ENCODE measurements at regions not wholly inside any gene's neighbourhood (a gene's known extent, or its start where the extent isn't known, plus 50 kb on each side); places are given as distances from the start of the nearest gene placed in this dataset.
A peak's percentile ranks its signal among the peaks of the same experiment; 100 is the strongest.
"Not testable (repeated sequence)": the region's sequence is repeated elsewhere in the genome, so short reads cannot be mapped to it uniquely, and the experiment has no call there.

- no peaks in the 10 kb centered on the region for H3K4me1 ChIP-seq (replicated peaks; ENCODE audit: insufficient read depth)
- H3F3A ChIP-seq (ENCODE audit: insufficient read depth, low read depth), result no peaks in the 10 kb centered on the region
- TF ChIP-seq CTCF (conservative IDR thresholded peaks at IDR 0.05) (no peak), EZH2 (IDR thresholded peaks at IDR 0.05; ENCODE audit: low read depth) (no peak)
- H3K36me3 ChIP-seq (ENCODE audit: low read depth), result no peaks in the 10 kb centered on the region
- H4K20me1 ChIP-seq (ENCODE audit: insufficient read depth), result no peaks in the 10 kb centered on the region
- ChIA-PET POLR2A (ENCODE audit: unreplicated experiment) (no interaction called here), CTCF (no interaction called here)
- no peak overlapping the region for H3K4me3 ChIP-seq
- DNase-seq, result peak; percentile 39 to 44
- H3K27ac ChIP-seq, result no peak overlapping the region
- H2AFZ ChIP-seq, result no peak overlapping the region
- BruUV-seq (replicated peaks), result no TSS peak
- H3K9me3 ChIP-seq (ENCODE audit: insufficient read depth, low read depth), result no peaks in the 10 kb centered on the region
- intact Hi-C loops (cut with micrococcal nuclease; ENCODE audit: unreplicated experiment), result no loop called here
- no peaks in the 10 kb centered on the region for H3K9me2 ChIP-seq (ENCODE audit: insufficient read depth)
- H3K27me3 ChIP-seq (ENCODE audit: insufficient read depth, low read depth), result no peaks in the 10 kb centered on the region
- H3K79me2 ChIP-seq (ENCODE audit: low read depth), result no peaks in the 10 kb centered on the region
- H3K4me2 ChIP-seq, result no peak overlapping the region
These were observed 127.8 kb upstream of the METTL14 start for GRCh38 chr4:118557298-118557851.

DNA sequence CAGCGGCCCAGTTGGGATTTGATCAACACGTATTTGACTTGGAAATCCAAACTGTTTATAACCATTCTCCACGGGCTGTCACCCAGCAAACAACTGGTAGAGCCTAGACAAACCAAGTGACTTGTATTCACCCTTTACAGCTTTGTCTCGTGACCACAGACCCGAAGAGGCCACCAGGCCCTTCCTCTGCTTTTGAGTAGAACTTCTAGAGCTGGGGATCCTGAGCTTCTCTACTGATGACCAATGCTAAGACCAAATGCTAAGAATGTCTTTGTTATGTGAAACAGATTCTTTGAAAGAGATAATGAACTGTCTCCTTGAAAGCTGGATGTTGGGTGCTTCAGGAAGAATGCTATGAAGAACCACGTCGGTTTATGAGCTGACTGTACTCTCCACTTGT, 127.0 kb upstream of the METTL14 start:
- H3K27ac ChIP-seq; H4K20me1 ChIP-seq (ENCODE audit: insufficient read depth); H3K36me3 ChIP-seq (ENCODE audit: low read depth); intact Hi-C loops (cut with micrococcal nuclease; ENCODE audit: unreplicated experiment); POLR2A ChIA-PET (ENCODE audit: unreplicated experiment); H3K4me3 ChIP-seq; BruUV-seq (replicated peaks); H3K27me3 ChIP-seq (ENCODE audit: insufficient read depth, low read depth); DNase-seq; H3K4me1 ChIP-seq (replicated peaks; ENCODE audit: insufficient read depth); H3K79me2 ChIP-seq (ENCODE audit: low read depth); H3K4me2 ChIP-seq; H3K9me3 ChIP-seq (ENCODE audit: insufficient read depth, low read depth); CTCF ChIA-PET; H3K9me2 ChIP-seq (ENCODE audit: insufficient read depth); H2AFZ ChIP-seq; H3F3A ChIP-seq (ENCODE audit: insufficient read depth, low read depth): not testable (repeated sequence)

GRCh38 chr4:118561559-118561958, 123.6 kb upstream of the METTL14 start:
- CTCF ChIA-PET; H3K4me1 ChIP-seq (replicated peaks; ENCODE audit: insufficient read depth); BruUV-seq (replicated peaks); H3K27me3 ChIP-seq (ENCODE audit: insufficient read depth, low read depth); intact Hi-C loops (cut with micrococcal nuclease; ENCODE audit: unreplicated experiment); POLR2A ChIA-PET (ENCODE audit: unreplicated experiment); H3K9me3 ChIP-seq (ENCODE audit: insufficient read depth, low read depth); H3K9me2 ChIP-seq (ENCODE audit: insufficient read depth); H3K79me2 ChIP-seq (ENCODE audit: low read depth); DNase-seq; H3K4me2 ChIP-seq; H4K20me1 ChIP-seq (ENCODE audit: insufficient read depth); H3F3A ChIP-seq (ENCODE audit: insufficient read depth, low read depth); H3K27ac ChIP-seq; H3K36me3 ChIP-seq (ENCODE audit: low read depth); H2AFZ ChIP-seq; H3K4me3 ChIP-seq: not testable (repeated sequence)

DNA sequence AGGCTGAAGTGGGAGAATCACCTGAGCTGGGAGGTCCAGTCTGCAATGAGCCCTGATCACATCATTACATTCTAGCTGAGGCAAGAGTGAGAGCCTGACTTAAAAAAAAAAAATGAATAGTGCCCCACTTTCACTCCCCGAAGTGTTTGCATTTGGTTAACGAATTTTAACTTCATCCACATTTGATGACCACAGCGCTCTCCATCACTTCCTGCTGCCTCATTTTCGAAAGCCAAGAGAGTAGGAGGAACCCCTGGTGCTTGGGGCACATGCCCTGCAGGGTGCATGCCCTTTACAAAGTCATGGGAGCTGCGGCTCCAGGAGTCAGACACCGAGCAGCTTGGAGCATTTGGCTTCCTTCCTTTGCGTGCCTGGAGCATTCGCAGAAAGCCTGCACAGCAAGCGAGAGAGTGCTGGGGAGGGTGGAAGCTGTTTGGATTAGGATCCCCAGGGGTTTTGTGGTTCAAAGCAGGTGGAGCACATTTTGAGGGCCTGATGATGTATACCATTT, 119.1 kb upstream of the METTL14 start:
- H3K9me3 ChIP-seq (ENCODE audit: insufficient read depth, low read depth); H2AFZ ChIP-seq; H3K4me1 ChIP-seq (replicated peaks; ENCODE audit: insufficient read depth); DNase-seq; H3K79me2 ChIP-seq (ENCODE audit: low read depth); CTCF ChIA-PET; H4K20me1 ChIP-seq (ENCODE audit: insufficient read depth); intact Hi-C loops (cut with micrococcal nuclease; ENCODE audit: unreplicated experiment); BruUV-seq (replicated peaks); H3K4me3 ChIP-seq; POLR2A ChIA-PET (ENCODE audit: unreplicated experiment); H3K27ac ChIP-seq; H3K36me3 ChIP-seq (ENCODE audit: low read depth); H3K27me3 ChIP-seq (ENCODE audit: insufficient read depth, low read depth); H3F3A ChIP-seq (ENCODE audit: insufficient read depth, low read depth); H3K4me2 ChIP-seq; H3K9me2 ChIP-seq (ENCODE audit: insufficient read depth): not testable (repeated sequence)

DNA sequence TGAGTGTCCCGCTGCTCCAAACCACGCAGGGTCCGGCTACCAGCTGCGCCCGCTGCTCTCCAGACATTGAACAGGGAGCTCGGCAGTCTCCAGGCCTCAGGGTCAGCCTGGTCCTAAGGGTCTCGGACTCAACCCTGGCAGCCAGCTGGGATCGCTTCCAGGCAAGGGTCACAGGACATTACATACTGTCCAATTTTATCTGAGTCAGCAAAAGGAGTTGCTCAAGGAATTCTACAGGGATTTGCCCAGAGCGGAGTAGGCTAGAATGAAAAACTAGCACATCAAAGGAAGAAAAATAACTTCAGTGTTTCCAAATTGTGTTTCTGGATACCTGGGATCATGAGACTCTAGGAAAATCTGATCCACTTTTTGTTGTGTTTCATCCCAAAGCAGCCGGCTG, 112.2 kb upstream of the METTL14 start:
- H3K4me2 ChIP-seq; H3F3A ChIP-seq (ENCODE audit: insufficient read depth, low read depth); H3K27ac ChIP-seq; H3K36me3 ChIP-seq (ENCODE audit: low read depth); CTCF ChIA-PET; DNase-seq; H3K9me3 ChIP-seq (ENCODE audit: insufficient read depth, low read depth); H3K4me3 ChIP-seq; H4K20me1 ChIP-seq (ENCODE audit: insufficient read depth); H3K27me3 ChIP-seq (ENCODE audit: insufficient read depth, low read depth); H3K4me1 ChIP-seq (replicated peaks; ENCODE audit: insufficient read depth); POLR2A ChIA-PET (ENCODE audit: unreplicated experiment); intact Hi-C loops (cut with micrococcal nuclease; ENCODE audit: unreplicated experiment); H3K79me2 ChIP-seq (ENCODE audit: low read depth); H3K9me2 ChIP-seq (ENCODE audit: insufficient read depth); H2AFZ ChIP-seq; BruUV-seq (replicated peaks): not testable (repeated sequence)

DNA sequence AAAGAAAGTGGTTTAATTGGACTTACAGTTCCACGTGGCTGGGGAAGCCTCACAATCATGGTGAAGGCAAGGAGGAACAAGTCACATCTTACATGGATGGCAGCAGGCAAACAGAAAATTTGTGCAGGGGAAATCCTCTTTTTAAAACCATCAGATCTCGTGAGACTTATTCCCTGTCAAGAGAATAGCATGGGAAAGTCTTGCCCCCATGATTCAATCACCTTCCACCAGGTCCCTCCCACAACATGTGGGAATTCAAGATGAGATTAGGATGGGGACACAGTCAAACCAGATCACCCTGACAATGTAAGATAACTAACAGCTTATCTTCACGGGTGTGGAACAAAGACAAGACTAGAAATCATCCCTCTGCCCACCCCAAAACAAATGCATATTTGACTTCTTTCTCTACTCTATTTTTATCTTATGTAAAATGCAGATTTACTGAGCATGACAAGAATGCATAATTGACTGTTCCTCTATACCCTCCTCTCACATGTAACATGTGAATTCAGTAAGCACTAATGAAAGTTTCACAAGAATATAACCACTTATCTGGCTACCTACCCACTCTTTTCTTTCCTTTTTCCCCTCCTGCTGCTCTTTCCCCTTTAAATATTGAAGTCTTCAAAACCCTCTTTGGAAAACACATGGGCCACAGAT, 110.8 kb upstream of the METTL14 start:
- POLR2A ChIA-PET (ENCODE audit: unreplicated experiment); intact Hi-C loops (cut with micrococcal nuclease; ENCODE audit: unreplicated experiment); BruUV-seq (replicated peaks); DNase-seq; H3K79me2 ChIP-seq (ENCODE audit: low read depth); H3K4me2 ChIP-seq; H3K4me1 ChIP-seq (replicated peaks; ENCODE audit: insufficient read depth); H3F3A ChIP-seq (ENCODE audit: insufficient read depth, low read depth); H3K9me3 ChIP-seq (ENCODE audit: insufficient read depth, low read depth); H4K20me1 ChIP-seq (ENCODE audit: insufficient read depth); H2AFZ ChIP-seq; H3K27ac ChIP-seq; CTCF ChIA-PET; H3K9me2 ChIP-seq (ENCODE audit: insufficient read depth); H3K4me3 ChIP-seq; H3K36me3 ChIP-seq (ENCODE audit: low read depth); H3K27me3 ChIP-seq (ENCODE audit: insufficient read depth, low read depth): not testable (repeated sequence)

GRCh38 chr4:118575057-118575456, 110.1 kb upstream of the METTL14 start:
- H3K36me3 ChIP-seq (ENCODE audit: low read depth); H2AFZ ChIP-seq; H3K4me3 ChIP-seq; DNase-seq; H3K27me3 ChIP-seq (ENCODE audit: insufficient read depth, low read depth); BruUV-seq (replicated peaks); H3K27ac ChIP-seq; H4K20me1 ChIP-seq (ENCODE audit: insufficient read depth); H3K79me2 ChIP-seq (ENCODE audit: low read depth); H3K4me2 ChIP-seq; POLR2A ChIA-PET (ENCODE audit: unreplicated experiment); H3K9me3 ChIP-seq (ENCODE audit: insufficient read depth, low read depth); CTCF ChIA-PET; H3K4me1 ChIP-seq (replicated peaks; ENCODE audit: insufficient read depth); H3F3A ChIP-seq (ENCODE audit: insufficient read depth, low read depth); intact Hi-C loops (cut with micrococcal nuclease; ENCODE audit: unreplicated experiment); H3K9me2 ChIP-seq (ENCODE audit: insufficient read depth): not testable (repeated sequence)

Measured in PC-9 (cell line).